Erythroblast (primary cell): ENCODE measurements at regions not wholly inside any gene's neighbourhood (a gene's known extent, or its start where the extent isn't known, plus 50 kb on each side); places are given as distances from the start of the nearest gene placed in this dataset.

Experiments
- GATA1 ChIP-seq: IDR thresholded peaks from 2 replicates; pipeline ENCODE4 v1.6.1; 2011; ENCODE audit warnings: low read depth, mild to moderate bottlenecking, control low read depth, low read length, moderate library complexity
- POLR2A ChIP-seq: IDR thresholded peaks from 2 replicates; pipeline ENCODE4 v1.6.1; 2011; ENCODE audit warnings: mild to moderate bottlenecking, low read length

DNA sequence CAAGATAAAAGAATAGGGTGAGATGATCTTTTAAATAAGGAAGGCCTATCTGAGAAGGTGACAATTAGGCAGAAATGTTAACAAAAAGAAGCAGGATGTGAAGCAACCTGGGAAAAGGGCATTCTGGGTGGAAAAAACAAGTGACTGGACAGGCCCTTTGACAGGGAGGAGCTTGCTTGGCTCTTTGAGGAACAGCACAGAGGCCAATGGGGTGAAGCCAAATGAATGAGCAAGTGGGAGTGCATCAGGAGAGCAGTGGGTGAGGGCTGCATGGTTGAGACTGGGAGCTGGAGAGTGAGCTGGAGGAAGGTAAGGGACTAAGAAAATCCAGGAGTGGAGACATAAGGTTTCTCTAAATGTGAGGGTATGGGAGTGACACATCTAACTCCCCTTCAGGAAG lies 126.9 kb downstream of the TDRD15 start:
- TF ChIP-seq POLR2A (no peak), GATA1 (no peak)
